GM12865 (cell line): ENCODE measurements at regions not wholly inside any gene's neighbourhood (a gene's known extent, or its start where the extent isn't known, plus 50 kb on each side); places are given as distances from the start of the nearest gene placed in this dataset.
A peak's percentile ranks its signal among the peaks of the same experiment; 100 is the strongest.
"Not testable (repeated sequence)": the region's sequence is repeated elsewhere in the genome, so short reads cannot be mapped to it uniquely, and the experiment has no call there.

ENCODE experiments used
- DNase-seq: peaks from one replicate; pipeline ENCODE4 v3.0.0; 2010; ENCODE audit warnings: low read depth
- H3K4me3 ChIP-seq: 2 replicates; pipeline ENCODE4 v1.5.1; 2011; ENCODE audit warnings: mild to moderate bottlenecking, low read depth, low read length, control low read depth
- TF ChIP-seq, protein P1 (sequence below): IDR thresholded peaks from 2 replicates; pipeline ENCODE4 v1.5.1; 2011; ENCODE audit warnings: low read length, control low read depth, low read depth, inconsistent platforms; ENCODE audit not compliant: insufficient read depth; ENCODE audit errors: missing control alignments

DNA sequence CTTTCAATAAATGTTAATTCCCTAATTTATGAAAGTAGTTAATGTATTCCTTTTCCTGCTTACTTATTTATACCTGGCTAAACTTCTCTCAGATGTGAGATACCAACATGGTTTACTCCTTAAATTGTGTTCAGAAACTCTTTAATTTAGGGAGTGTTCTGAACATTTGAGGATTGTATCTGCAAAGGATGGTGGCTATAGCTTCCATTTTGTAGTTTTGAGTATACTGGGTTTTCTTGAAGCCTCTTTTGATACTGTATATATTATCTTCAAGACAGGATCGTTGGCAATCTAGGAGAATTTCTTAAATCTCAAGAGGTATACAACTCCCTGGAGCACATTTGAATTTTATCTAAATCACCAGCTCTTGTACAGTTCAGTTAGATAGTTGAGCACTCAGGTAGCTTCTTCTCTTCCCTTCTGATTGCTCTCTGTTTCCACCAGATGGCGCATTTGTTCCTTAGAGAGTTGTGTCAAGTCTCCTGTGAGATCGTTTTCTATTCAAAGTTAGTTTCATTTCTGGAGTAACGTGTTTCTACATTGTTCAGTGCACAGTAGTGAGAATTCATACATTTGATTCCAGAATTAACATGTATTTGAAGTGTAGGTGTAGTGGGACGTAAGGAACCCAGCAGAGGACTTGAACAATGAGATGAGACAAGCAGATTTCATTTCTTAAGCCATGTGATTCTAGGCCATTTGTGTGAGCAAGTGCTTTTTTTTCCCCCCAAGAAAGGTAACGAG, 63.2 kb upstream of the GARIN1A start:
- TF ChIP-seq, protein P1, sequence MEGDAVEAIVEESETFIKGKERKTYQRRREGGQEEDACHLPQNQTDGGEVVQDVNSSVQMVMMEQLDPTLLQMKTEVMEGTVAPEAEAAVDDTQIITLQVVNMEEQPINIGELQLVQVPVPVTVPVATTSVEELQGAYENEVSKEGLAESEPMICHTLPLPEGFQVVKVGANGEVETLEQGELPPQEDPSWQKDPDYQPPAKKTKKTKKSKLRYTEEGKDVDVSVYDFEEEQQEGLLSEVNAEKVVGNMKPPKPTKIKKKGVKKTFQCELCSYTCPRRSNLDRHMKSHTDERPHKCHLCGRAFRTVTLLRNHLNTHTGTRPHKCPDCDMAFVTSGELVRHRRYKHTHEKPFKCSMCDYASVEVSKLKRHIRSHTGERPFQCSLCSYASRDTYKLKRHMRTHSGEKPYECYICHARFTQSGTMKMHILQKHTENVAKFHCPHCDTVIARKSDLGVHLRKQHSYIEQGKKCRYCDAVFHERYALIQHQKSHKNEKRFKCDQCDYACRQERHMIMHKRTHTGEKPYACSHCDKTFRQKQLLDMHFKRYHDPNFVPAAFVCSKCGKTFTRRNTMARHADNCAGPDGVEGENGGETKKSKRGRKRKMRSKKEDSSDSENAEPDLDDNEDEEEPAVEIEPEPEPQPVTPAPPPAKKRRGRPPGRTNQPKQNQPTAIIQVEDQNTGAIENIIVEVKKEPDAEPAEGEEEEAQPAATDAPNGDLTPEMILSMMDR, result peak; percentile 30
- peak; percentile 38 for DNase-seq
- H3K4me3 ChIP-seq, result peak overlapping the region; percentile 31

DNA sequence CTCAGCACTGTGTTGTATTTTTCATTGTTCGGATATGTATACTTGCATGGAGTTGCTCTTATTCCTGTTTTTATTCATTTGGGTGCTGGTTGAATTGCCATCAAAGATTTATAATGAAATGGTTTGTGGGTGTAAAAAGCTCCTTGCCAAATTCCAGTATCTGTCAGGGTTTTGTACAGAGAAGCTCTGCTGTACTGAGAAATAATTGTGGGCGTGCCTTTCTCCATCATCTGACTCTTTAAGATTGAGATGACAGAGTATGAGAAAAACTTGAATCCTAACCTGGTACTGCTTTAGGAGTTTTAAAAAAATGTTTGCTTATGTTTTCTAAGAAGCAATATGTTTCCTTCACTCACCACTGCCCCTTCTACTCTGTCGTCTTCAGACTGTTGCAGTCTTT, 58.7 kb upstream of the GARIN1A start:
- not testable (repeated sequence) for DNase-seq, H3K4me3 ChIP-seq

DNA sequence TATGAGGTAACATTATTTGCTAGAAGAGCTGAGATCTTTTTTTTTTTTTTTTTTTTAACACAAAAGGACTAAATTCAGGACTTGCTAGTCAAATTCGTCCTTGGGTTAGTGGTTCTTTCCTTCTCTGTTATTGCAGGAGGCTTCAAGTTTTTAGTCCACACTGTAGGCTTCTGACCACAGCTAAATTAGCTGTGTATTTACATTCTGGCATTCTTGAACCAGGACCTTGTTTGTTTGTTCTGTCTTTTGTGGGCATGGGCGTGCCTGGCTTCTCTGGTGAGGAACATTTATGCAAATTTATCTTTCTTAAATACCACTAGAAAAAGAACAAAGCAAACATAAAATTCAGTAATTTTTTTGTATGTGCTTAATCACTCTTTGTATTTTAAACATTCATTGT, 57.3 kb upstream of the GARIN1A start:
- peak; percentile 19 for DNase-seq
- H3K4me3 ChIP-seq, result not testable (repeated sequence)

GRCh38 chr7:128616799-128617198, 55.3 kb upstream of the GARIN1A start:
- not testable (repeated sequence) for H3K4me3 ChIP-seq, DNase-seq
